ENCODE measurements at regions not wholly inside any gene's neighbourhood (a gene's known extent, or its start where the extent isn't known, plus 50 kb on each side); places are given as distances from the start of the nearest gene placed in this dataset.

DNA sequence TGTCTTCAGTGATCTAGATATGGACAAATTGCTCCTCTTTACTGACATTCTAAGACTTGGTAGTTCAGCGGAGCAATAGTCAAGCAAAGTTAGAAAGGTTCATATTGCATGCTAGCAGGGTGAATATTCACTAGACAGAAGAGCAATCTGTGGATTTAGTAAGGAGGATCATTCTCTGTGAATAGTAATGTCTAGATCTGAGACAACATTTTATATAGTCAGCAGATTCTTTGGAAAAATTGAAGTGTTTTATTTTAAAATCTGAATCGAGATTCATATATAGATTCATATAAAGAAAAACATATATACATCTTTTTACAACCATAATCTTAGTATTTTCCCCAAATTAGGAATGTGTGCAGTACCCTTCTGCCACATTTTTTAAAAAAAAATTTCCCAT is 274.5 kb upstream of the BRINP3 start:
- intact Hi-C loops (cut with micrococcal nuclease): no loop called here
- Histone ChIP-seq H3K27ac (ENCODE audit: extremely low read depth, low read depth, low read length) (no peak overlapping the region), H3K9me3 (replicated peaks; ENCODE audit: control insufficient read depth, insufficient read depth, low read depth, low read length) (no peaks in the 10 kb centered on the region), H3K9ac (ENCODE audit: insufficient read depth in 1 of 2, low read depth in 2 of 2, low read length in 2 of 2) (no peak overlapping the region), H3K4me3 (no peak overlapping the region), H4K20me1 (replicated peaks; ENCODE audit: control insufficient read depth, insufficient read depth, low read length) (no peaks in the 10 kb centered on the region), H3K4me2 (ENCODE audit: insufficient read depth, low read length) (no peak overlapping the region), H2AFZ (ENCODE audit: low read depth, low read length) (no peak overlapping the region), H3K27me3 (ENCODE audit: control insufficient read depth in 2 of 2, insufficient read depth in 2 of 2, low read length in 2 of 2) (no peaks in the 10 kb centered on the region), H3K79me2 (ENCODE audit: control insufficient read depth, insufficient read depth, low read length) (no peaks in the 10 kb centered on the region), H3K4me1 (replicated peaks in 1 of 2; ENCODE audit: control insufficient read depth in 2 of 2, insufficient read depth in 2 of 2, low read length in 2 of 2) (no peaks in the 10 kb centered on the region), H3K36me3 (ENCODE audit: control insufficient read depth, insufficient read depth, low read length) (no peaks in the 10 kb centered on the region), H3K9me1 (ENCODE audit: control insufficient read depth, insufficient read depth, low read length) (no peaks in the 10 kb centered on the region)
- no peak for FAIRE-seq
- in situ Hi-C loops (cut with MboI): no loop called here
- CTCF ChIA-PET (ENCODE audit: low intra/inter-chr PET ratio): no interaction called here
- 7% methylated on average over 2 of the region's 2 CpGs for WGBS (ENCODE audit: insufficient coverage, low coverage, missing lambda C conversion rate)
- DNase-seq (ENCODE audit: extremely low read depth in 1 of 4, low spot score in 3 of 4): no peak
- POLR2A ChIA-PET: no interaction called here
- TF ChIP-seq ZNF316 (IDR thresholded peaks at IDR 0.05) (peak; percentile 52; the same call in 1 of the 2 replicates), MAFF (IDR thresholded peaks at IDR 0.05; ENCODE audit: low read length) (0 out of 2 replicates have a peak, but pooled peaks have one; percentile 19), C11orf30 (IDR thresholded peaks at IDR 0.05; ENCODE audit: low read depth) (peak; percentile 34; the same call in 1 of the 2 replicates), RUNX1 (IDR thresholded peaks at IDR 0.05; ENCODE audit: low read depth) (no peak), MAFG (tag; conservative IDR thresholded peaks at IDR 0.05) (peak; percentile 39; the same call in 1 of the 2 replicates)
- TF ChIP-seq, protein P1, sequence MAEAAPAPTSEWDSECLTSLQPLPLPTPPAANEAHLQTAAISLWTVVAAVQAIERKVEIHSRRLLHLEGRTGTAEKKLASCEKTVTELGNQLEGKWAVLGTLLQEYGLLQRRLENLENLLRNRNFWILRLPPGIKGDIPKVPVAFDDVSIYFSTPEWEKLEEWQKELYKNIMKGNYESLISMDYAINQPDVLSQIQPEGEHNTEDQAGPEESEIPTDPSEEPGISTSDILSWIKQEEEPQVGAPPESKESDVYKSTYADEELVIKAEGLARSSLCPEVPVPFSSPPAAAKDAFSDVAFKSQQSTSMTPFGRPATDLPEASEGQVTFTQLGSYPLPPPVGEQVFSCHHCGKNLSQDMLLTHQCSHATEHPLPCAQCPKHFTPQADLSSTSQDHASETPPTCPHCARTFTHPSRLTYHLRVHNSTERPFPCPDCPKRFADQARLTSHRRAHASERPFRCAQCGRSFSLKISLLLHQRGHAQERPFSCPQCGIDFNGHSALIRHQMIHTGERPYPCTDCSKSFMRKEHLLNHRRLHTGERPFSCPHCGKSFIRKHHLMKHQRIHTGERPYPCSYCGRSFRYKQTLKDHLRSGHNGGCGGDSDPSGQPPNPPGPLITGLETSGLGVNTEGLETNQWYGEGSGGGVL (CRISPR knock-in tag; IDR thresholded peaks at IDR 0.05): no peak
- no TSS peak for BruUV-seq (replicated peaks)
- no peak for ATAC-seq
